Tibial nerve (tissue), 4 donors: ENCODE measurements at regions not wholly inside any gene's neighbourhood (a gene's known extent, or its start where the extent isn't known, plus 50 kb on each side); places are given as distances from the start of the nearest gene placed in this dataset.

Source experiments
- DNase-seq, 2 donors: peaks; one replicate each; pipeline ENCODE4 v3.0.0-alpha.2; 2019; ENCODE audit warnings: low spot score in 2 of 2
- H3K27ac ChIP-seq, 4 donors: fragments of 200-600 bp; sonication (generic) in 3 of 4; one replicate each; pipeline ENCODE4 v1.5.1; 2017 to 2019; ENCODE audit warnings: mild to moderate bottlenecking in 1 of 4
- H3K27me3 ChIP-seq, 2 donors: fragments of 200-600 bp; sonication (generic) in 1 of 2; one replicate each; pipeline versions ENCODE4 v1.5.1 to v1.6.0; 2017 to 2019
- H3K36me3 ChIP-seq, 3 donors: fragments of 200-600 bp; sonication (generic); one replicate each; pipeline ENCODE4 v1.5.1; 2018 to 2019
- H3K4me1 ChIP-seq, 4 donors: fragments of 200-600 bp; sonication (generic) in 3 of 4; one replicate each; pipeline ENCODE4 v1.5.1; 2017 to 2019
- H3K4me3 ChIP-seq, 4 donors: fragments of 200-600 bp; sonication (generic) in 3 of 4; one replicate each; pipeline ENCODE4 v1.5.1; 2017 to 2019; ENCODE audit warnings: mild to moderate bottlenecking in 1 of 4, moderate library complexity in 1 of 4
- H3K9me3 ChIP-seq, 4 donors: fragments of 200-600 bp; sonication (generic) in 3 of 4; one replicate each; pipeline ENCODE4 v1.5.1; 2017 to 2019
- CTCF ChIP-seq, 5 experiments: fragments of 200-600 bp in 3 of 5; fragments of 450-650 bp in 2 of 5; sonication (generic) in 3 of 5; IDR thresholded peaks; one replicate each; pipeline ENCODE4 v1.5.1; 2016 to 2019; ENCODE audit warnings: antibody characterized with exemption in 5 of 5, mild to moderate bottlenecking in 3 of 5, moderate library complexity in 2 of 5
- EP300 ChIP-seq, 2 donors: sonication (generic); formaldehyde crosslinking; IDR thresholded peaks; one replicate each; pipeline ENCODE4 v1.6.1; 2017; ENCODE audit warnings: antibody characterized with exemption in 2 of 2, mild to moderate bottlenecking in 1 of 2
- POLR2A ChIP-seq, 2 donors: fragments of 450-650 bp; IDR thresholded peaks; one replicate each; pipeline ENCODE4 v1.6.1; 2017; ENCODE audit warnings: antibody characterized with exemption in 2 of 2, mild to moderate bottlenecking in 2 of 2, moderate library complexity in 2 of 2
- WGBS, 2 donors: methylation state at CpG; one replicate each; pipeline ENCODE4 v1.1.5; 2018; 5-methylcytosine and 5-hydroxymethylcytosine counted together

- no peak overlapping the region for H3K4me3 ChIP-seq
- WGBS, 2 donors, result 86 to 87% methylated on average over 9 of the region's 9 CpGs
- no peaks in the 10 kb centered on the region for H3K27me3 ChIP-seq
- no peaks in the 10 kb centered on the region for H3K9me3 ChIP-seq
- no peak overlapping the region for H3K27ac ChIP-seq
- H3K4me1 ChIP-seq, result peaks cover 0 to 2% (median 0%) of the 10 kb centered on the region in 4 donors
- DNase-seq, result no peak
- TF ChIP-seq POLR2A (IDR thresholded peaks at IDR 0.05) (no peak), EP300 (IDR thresholded peaks at IDR 0.05) (no peak), CTCF (IDR thresholded peaks at IDR 0.05) (no peak)
- H3K36me3 ChIP-seq, result no peaks in the 10 kb centered on the region
Measured at GRCh38 chr1:94309829-94310569, 72.6 kb upstream of the ARHGAP29 start.

- 68 to 77% methylated on average over 4 of the region's 4 CpGs for WGBS, 2 donors
- Histone ChIP-seq H3K27ac (no peak overlapping the region), H3K27me3 (no peaks in the 10 kb centered on the region), H3K9me3 (no peaks in the 10 kb centered on the region), H3K4me3 (no peak overlapping the region), H3K36me3 (no peaks in the 10 kb centered on the region), H3K4me1 (peaks cover 0 to 9% (median 0%) of the 10 kb centered on the region in 4 donors)
- TF ChIP-seq EP300 (IDR thresholded peaks at IDR 0.05) (no peak), CTCF (IDR thresholded peaks at IDR 0.05) (no peak), POLR2A (IDR thresholded peaks at IDR 0.05) (no peak)
- DNase-seq, result no peak
Measured at GRCh38 chr1:94309216-94309615, 71.8 kb upstream of the ARHGAP29 start.

GRCh38 chr1:94306521-94306920 lies 69.1 kb upstream of the ARHGAP29 start:
- Histone ChIP-seq H3K36me3 (no peaks in the 10 kb centered on the region), H3K4me3 (no peak overlapping the region), H3K27ac (no peak overlapping the region), H3K4me1 (peaks cover 0 to 14% (median 0%) of the 10 kb centered on the region in 4 donors), H3K27me3 (no peaks in the 10 kb centered on the region), H3K9me3 (no peaks in the 10 kb centered on the region)
- no peak for DNase-seq
- 44 to 56% methylated on average over 1 of the region's 1 CpG for WGBS, 2 donors
- TF ChIP-seq EP300 (IDR thresholded peaks at IDR 0.05) (no peak), CTCF (IDR thresholded peaks at IDR 0.05) (no peak), POLR2A (IDR thresholded peaks at IDR 0.05) (no peak)

GRCh38 chr1:94305704-94306103 lies 68.3 kb upstream of the ARHGAP29 start:
- Histone ChIP-seq H3K27me3 (no peaks in the 10 kb centered on the region), H3K27ac (peak overlapping the region in 1 of 4 donors; percentile 16), H3K4me1 (peaks cover 0 to 22% (median 0%) of the 10 kb centered on the region in 4 donors), H3K9me3 (no peaks in the 10 kb centered on the region), H3K36me3 (no peaks in the 10 kb centered on the region), H3K4me3 (no peak overlapping the region)
- WGBS, 2 donors, result 56 to 71% methylated on average over 1 of the region's 1 CpG
- no peak for DNase-seq
- TF ChIP-seq POLR2A (IDR thresholded peaks at IDR 0.05) (no peak), EP300 (IDR thresholded peaks at IDR 0.05) (no peak), CTCF (IDR thresholded peaks at IDR 0.05) (no peak)

GRCh38 chr1:94304553-94304952 lies 67.2 kb upstream of the ARHGAP29 start:
- TF ChIP-seq POLR2A (IDR thresholded peaks at IDR 0.05) (no peak), EP300 (IDR thresholded peaks at IDR 0.05) (no peak), CTCF (IDR thresholded peaks at IDR 0.05) (no peak)
- DNase-seq, result no peak
- H3K4me3 ChIP-seq, result no peak overlapping the region
- no peak overlapping the region for H3K27ac ChIP-seq
- H3K4me1 ChIP-seq, result peaks cover 0 to 33% (median 8%) of the 10 kb centered on the region in 4 donors
- no peaks in the 10 kb centered on the region for H3K27me3 ChIP-seq
- WGBS, 2 donors, result 90 to 100% methylated on average over 1 of the region's 1 CpG
- no peaks in the 10 kb centered on the region for H3K36me3 ChIP-seq
- no peaks in the 10 kb centered on the region for H3K9me3 ChIP-seq
